Heart right ventricle (tissue), 16 donors: ENCODE measurements at regions not wholly inside any gene's neighbourhood (a gene's known extent, or its start where the extent isn't known, plus 50 kb on each side); places are given as distances from the start of the nearest gene placed in this dataset.

Experiments
- ATAC-seq, 8 donors: fragments of 200-7000 bp; cut with Tn5 transposase; one replicate each; pipeline ENCODE4 v1.9.1; 2020; ENCODE audit warnings: mild to moderate bottlenecking in 8 of 8, moderate library complexity in 8 of 8, moderate number of reproducible peaks in 1 of 8
- DNase-seq, 2 donors: peaks; one replicate each; pipeline ENCODE4 v3.0.0-alpha.2; 2020
- H3K27ac ChIP-seq, 10 donors: fragments of 200-600 bp; sonication (generic) in 2 of 10; one replicate each; pipeline versions ENCODE4 v1.5.0 to v1.8.0; 2020 to 2022; ENCODE audit warnings: mild to moderate bottlenecking in 3 of 10
- H3K27me3 ChIP-seq, 7 donors: fragments of 200-600 bp; one replicate each; pipeline ENCODE4 v1.8.0; 2021 to 2022; ENCODE audit warnings: mild to moderate bottlenecking in 2 of 7
- H3K36me3 ChIP-seq, 9 donors: fragments of 200-600 bp; sonication (generic) in 1 of 9; one replicate each; pipeline versions ENCODE4 v1.5.0 to v1.8.0; 2020 to 2022; ENCODE audit warnings: mild to moderate bottlenecking in 2 of 9
- H3K4me1 ChIP-seq, 9 donors: fragments of 200-600 bp; sonication (generic) in 1 of 9; one replicate each; pipeline versions ENCODE4 v1.5.0 to v1.8.0; 2020 to 2022; ENCODE audit warnings: mild to moderate bottlenecking in 4 of 9
- H3K4me3 ChIP-seq, 10 donors: fragments of 200-600 bp; sonication (generic) in 2 of 10; one replicate each; pipeline versions ENCODE4 v1.5.0 to v1.8.0; 2020 to 2022; ENCODE audit warnings: mild to moderate bottlenecking in 7 of 10, moderate library complexity in 2 of 10
- H3K9me3 ChIP-seq, 11 donors: fragments of 200-600 bp in 10 of 11; sonication (generic) in 2 of 11; one replicate each; pipeline versions ENCODE4 v1.5.0 to v1.8.0; 2013 to 2022; ENCODE audit warnings: mild to moderate bottlenecking in 2 of 11, control low read depth in 1 of 11, moderate library complexity in 1 of 11
- CTCF ChIP-seq, 9 donors: fragments of 200-600 bp; sonication (generic) in 2 of 9; IDR thresholded peaks; one replicate each; pipeline versions ENCODE4 v1.5.0 to v1.8.0; 2021 to 2022; ENCODE audit warnings: antibody characterized with exemption in 9 of 9, mild to moderate bottlenecking in 5 of 9, moderate library complexity in 1 of 9
- WGBS, 2 donors: extraction: QIAGEN DNeasy Blood & Tissue Kit; methylation state at CpG; one replicate each; pipeline ENCODE4 v1.1.7; 2013; ENCODE audit warnings: inconsistent platforms in 1 of 2; 5-methylcytosine and 5-hydroxymethylcytosine counted together
- intact Hi-C, 10 donors: fragments of 100-400 bp; cut with DNase I; formaldehyde crosslinking; loops; one replicate each; pipeline versions ENCODE4 v1.11.1 to v1.14.2; 2022
- donor health status: Arrhythmogenic right ventricular cardiomyopathy.
- donor health status: ischemic (EF 13 %, LVEDD 7.1; RV severe dilation, severe dysfunction).
- donor health status: healthy with polysubstance abuse.
- donor health status: DM: no; HTN: yes; CAD: no.
- donor health status: DM: no; HTN: no; CAD: no.
- donor health status: ischemic (EF 25% LVEDD 6.9; RV normal size, moderate dysfunction).
- donor health status: ischemic (EF 25% LVEDD 5.7; RV mildly dilated, moderate dysfunction).
- donor health status: healthy.
- donor health status: DM: yes; HTN: yes; CAD: no.
- donor health status: Ischemic cardiomyopathy.
- donor health status: ischemic (EF 35%, LVEDD 5.7; RV mildly dilated, moderate dysfunction).
- donor health status: nonischemic (EF 11% LVEDD 7.7; RV severe dilation, severe dysfunction).
- donor health status: DM: yes; HTN: yes; CAD: no.
- donor health status: PGD.
- donor health status: ischemic (EF 29% LVEDD 5.4; RV normal size, mild dysfunction).
- donor health status: nonischemic (EF 23%, LVEDD 6.1; RV moderate dilation, normal function).

GRCh38 chr6:138609801-138610430, 110.6 kb upstream of the NHSL1 start:
- TF ChIP-seq CTCF (IDR thresholded peaks at IDR 0.05): no peak
- Histone ChIP-seq H3K27me3 (no peaks in the 10 kb centered on the region), H3K36me3 (no peaks in the 10 kb centered on the region), H3K4me3 (no peak overlapping the region), H3K27ac (no peak overlapping the region), H3K4me1 (no peaks in the 10 kb centered on the region), H3K9me3 (no peaks in the 10 kb centered on the region)
- intact Hi-C loops: no loop called here
- WGBS, 2 donors: 93 to 94% methylated on average over 6 of the region's 6 CpGs
- ATAC-seq (no peak), DNase-seq (no peak)

GRCh38 chr6:138610816-138611215, 111.5 kb upstream of the NHSL1 start:
- H3K4me3 ChIP-seq: no peak overlapping the region
- no peak overlapping the region for H3K27ac ChIP-seq
- no peaks in the 10 kb centered on the region for H3K9me3 ChIP-seq
- no peaks in the 10 kb centered on the region for H3K27me3 ChIP-seq
- ATAC-seq (no peak), DNase-seq (no peak)
- no peaks in the 10 kb centered on the region for H3K36me3 ChIP-seq
- intact Hi-C loops: no loop called here
- 64 to 81% methylated on average over 7 of the region's 7 CpGs for WGBS, 2 donors
- no peak for TF ChIP-seq CTCF (IDR thresholded peaks at IDR 0.05)
- H3K4me1 ChIP-seq: no peaks in the 10 kb centered on the region

- 73 to 86% methylated on average over 2 of the region's 2 CpGs for WGBS, 2 donors
- H3K27ac ChIP-seq: no peak overlapping the region
- DNase-seq (no peak), ATAC-seq (no peak)
- no peaks in the 10 kb centered on the region for H3K27me3 ChIP-seq
- no peaks in the 10 kb centered on the region for H3K9me3 ChIP-seq
- no peaks in the 10 kb centered on the region for H3K4me1 ChIP-seq
- TF ChIP-seq CTCF (IDR thresholded peaks at IDR 0.05): no peak
- intact Hi-C loops: no loop called here
- no peak overlapping the region for H3K4me3 ChIP-seq
- no peaks in the 10 kb centered on the region for H3K36me3 ChIP-seq
These were observed 114.9 kb upstream of the NHSL1 start for GRCh38 chr6:138614151-138614550.

GRCh38 chr6:138618168-138618567, 118.9 kb upstream of the NHSL1 start:
- ATAC-seq: no peak
- intact Hi-C loops: no loop called here
- H3K4me1 ChIP-seq: no peaks in the 10 kb centered on the region
- no peaks in the 10 kb centered on the region for H3K27me3 ChIP-seq
- H3K4me3 ChIP-seq: no peak overlapping the region
- no peak overlapping the region for H3K27ac ChIP-seq
- WGBS, 2 donors: 82 to 83% methylated on average over 3 of the region's 3 CpGs
- H3K9me3 ChIP-seq: no peaks in the 10 kb centered on the region
- DNase-seq: no peak
- no peak for TF ChIP-seq CTCF (IDR thresholded peaks at IDR 0.05)
- no peaks in the 10 kb centered on the region for H3K36me3 ChIP-seq
